Hepatocyte (in vitro differentiated cells): ENCODE measurements at regions not wholly inside any gene's neighbourhood (a gene's known extent, or its start where the extent isn't known, plus 50 kb on each side); places are given as distances from the start of the nearest gene placed in this dataset.

Source experiments
- DNase-seq: peaks from one replicate; pipeline ENCODE4 v3.0.0-alpha.2; 2016; ENCODE audit warnings: low spot score
- H2AFZ ChIP-seq: fragments of 200-600 bp; sonication (generic); 2 replicates; pipeline ENCODE4 v1.6.0; 2016; ENCODE audit warnings: antibody characterized with exemption, mild to moderate bottlenecking
- H3K27ac ChIP-seq: fragments of 200-600 bp; sonication (generic); 2 replicates; pipeline ENCODE4 v1.5.1; 2016; ENCODE audit warnings: mild to moderate bottlenecking
- H3K27me3 ChIP-seq: fragments of 200-600 bp; sonication (generic); 2 replicates; pipeline ENCODE4 v1.6.1; 2016
- H3K36me3 ChIP-seq: fragments of 200-600 bp; sonication (generic); replicated peaks from 2 replicates; pipeline ENCODE4 v1.5.1; 2016; ENCODE audit warnings: low read depth; ENCODE audit not compliant: insufficient read depth
- H3K4me1 ChIP-seq: fragments of 200-600 bp; sonication (generic); 2 replicates; pipeline ENCODE4 v1.5.1; 2016; ENCODE audit warnings: mild to moderate bottlenecking, moderate library complexity; ENCODE audit not compliant: insufficient read depth
- H3K4me2 ChIP-seq: fragments of 200-600 bp; sonication (generic); 2 replicates; pipeline ENCODE4 v1.6.0; 2016
- H3K4me3 ChIP-seq: fragments of 200-600 bp; sonication (generic); 2 replicates; pipeline ENCODE4 v1.5.1; 2016; ENCODE audit warnings: mild to moderate bottlenecking
- H3K79me2 ChIP-seq: fragments of 200-600 bp; sonication (generic); 2 replicates; pipeline ENCODE4 v1.6.0; 2017; ENCODE audit warnings: mild to moderate bottlenecking
- H3K9me2 ChIP-seq: fragments of 200-600 bp; sonication (generic); replicated peaks from 2 replicates; pipeline ENCODE4 v1.6.0; 2017; ENCODE audit warnings: mild to moderate bottlenecking; ENCODE audit not compliant: insufficient read depth
- H3K9me3 ChIP-seq: fragments of 200-600 bp; sonication (generic); 2 replicates; pipeline ENCODE4 v1.5.1; 2016; ENCODE audit warnings: low read depth, mild to moderate bottlenecking
- H4K20me1 ChIP-seq: fragments of 200-600 bp; sonication (generic); 2 replicates; pipeline ENCODE4 v1.6.0; 2016; ENCODE audit warnings: mild to moderate bottlenecking; ENCODE audit not compliant: insufficient read depth, poor library complexity, severe bottlenecking
- CTCF ChIP-seq: fragments of 200-600 bp; sonication (generic); IDR thresholded peaks from 2 replicates; pipeline ENCODE4 v1.5.1; 2016; ENCODE audit warnings: antibody characterized with exemption, mild to moderate bottlenecking; ENCODE audit not compliant: poor library complexity
- EZH2 ChIP-seq: fragments of 200-600 bp; sonication (generic); IDR thresholded peaks from 2 replicates; pipeline ENCODE4 v1.6.1; 2016; ENCODE audit warnings: antibody characterized with exemption, mild to moderate bottlenecking, borderline replicate concordance
- EZH2phosphoT487 ChIP-seq: fragments of 200-600 bp; sonication (generic); IDR thresholded peaks from one replicate; pipeline ENCODE4 v1.6.1; 2018; ENCODE audit warnings: antibody characterized with exemption, mild to moderate bottlenecking, low read depth, moderate library complexity; ENCODE audit not compliant: unreplicated experiment, severe bottlenecking
- WGBS: methylation state at CpG from one replicate; pipeline ENCODE4 v1.1.6; 2016; ENCODE audit warnings: low lambda C conversion rate; ENCODE audit errors: missing lambda C conversion rate; 5-methylcytosine and 5-hydroxymethylcytosine counted together

- Histone ChIP-seq H4K20me1 (no peaks in the 10 kb centered on the region), H2AFZ (no peak overlapping the region), H3K27me3 (no peaks in the 10 kb centered on the region), H3K4me3 (no peak overlapping the region), H3K9me2 (no peaks in the 10 kb centered on the region), H3K79me2 (no peaks in the 10 kb centered on the region), H3K27ac (no peak overlapping the region), H3K9me3 (peaks cover 3% of the 10 kb centered on the region), H3K4me2 (no peak overlapping the region), H3K4me1 (no peaks in the 10 kb centered on the region), H3K36me3 (no peaks in the 10 kb centered on the region)
- no peak for DNase-seq
- WGBS, result 73% methylated on average over 2 of the region's 2 CpGs
- TF ChIP-seq EZH2, result no peak
- no peak for TF ChIP-seq EZH2phosphoT487
- no peak for TF ChIP-seq CTCF
Observed at GRCh38 chr12:98037401-98038140, 477.8 kb upstream of the TMPO start.

GRCh38 chr12:98042668-98043067 is 472.7 kb upstream of the TMPO start:
- no peak overlapping the region for H3K4me2 ChIP-seq
- no peak overlapping the region for H3K4me3 ChIP-seq
- no peak overlapping the region for H2AFZ ChIP-seq
- no peaks in the 10 kb centered on the region for H3K9me2 ChIP-seq
- no peaks in the 10 kb centered on the region for H3K79me2 ChIP-seq
- no peaks in the 10 kb centered on the region for H3K36me3 ChIP-seq
- no peak for DNase-seq
- no peaks in the 10 kb centered on the region for H3K4me1 ChIP-seq
- no peak overlapping the region for H3K27ac ChIP-seq
- no peaks in the 10 kb centered on the region for H3K27me3 ChIP-seq
- H3K9me3 ChIP-seq, result peaks cover 3% of the 10 kb centered on the region
- H4K20me1 ChIP-seq, result no peaks in the 10 kb centered on the region
- TF ChIP-seq CTCF (no peak), EZH2 (no peak), EZH2phosphoT487 (no peak)

- Histone ChIP-seq H3K27me3 (no peaks in the 10 kb centered on the region), H3K9me2 (no peaks in the 10 kb centered on the region), H3K79me2 (no peaks in the 10 kb centered on the region), H2AFZ (no peak overlapping the region), H3K4me3 (no peak overlapping the region), H3K27ac (no peak overlapping the region), H4K20me1 (no peaks in the 10 kb centered on the region), H3K9me3 (no peaks in the 10 kb centered on the region), H3K4me1 (no peaks in the 10 kb centered on the region), H3K36me3 (no peaks in the 10 kb centered on the region), H3K4me2 (no peak overlapping the region)
- TF ChIP-seq CTCF (no peak), EZH2phosphoT487 (no peak), EZH2 (no peak)
- WGBS, result 73% methylated on average over 4 of the region's 4 CpGs
- no peak for DNase-seq
Observed at GRCh38 chr12:98045395-98045794, 470.0 kb upstream of the TMPO start.

- Histone ChIP-seq H3K36me3 (no peaks in the 10 kb centered on the region), H3K9me3 (no peaks in the 10 kb centered on the region), H3K4me1 (no peaks in the 10 kb centered on the region), H3K4me2 (no peak overlapping the region), H3K27ac (no peak overlapping the region), H3K9me2 (no peaks in the 10 kb centered on the region), H3K79me2 (no peaks in the 10 kb centered on the region), H3K27me3 (no peaks in the 10 kb centered on the region), H4K20me1 (no peaks in the 10 kb centered on the region), H3K4me3 (no peak overlapping the region), H2AFZ (no peak overlapping the region)
- TF ChIP-seq CTCF (no peak), EZH2phosphoT487 (no peak), EZH2 (no peak)
- DNase-seq, result no peak
Observed at GRCh38 chr12:98048326-98048725, 467.1 kb upstream of the TMPO start.
